ENCODE measurements at regions not wholly inside any gene's neighbourhood (a gene's known extent, or its start where the extent isn't known, plus 50 kb on each side); places are given as distances from the start of the nearest gene placed in this dataset.
A peak's percentile ranks its signal among the peaks of the same experiment; 100 is the strongest.
"Not testable (repeated sequence)": the region's sequence is repeated elsewhere in the genome, so short reads cannot be mapped to it uniquely, and the experiment has no call there.

GRCh38 chr22:11062534-11062933, 4465.5 kb upstream of the OR11H1 start:
- H3K9me3 ChIP-seq: peaks cover 74% of the 10 kb centered on the region
- H3K36me3 ChIP-seq (ENCODE audit: low read depth); intact Hi-C loops (cut with DNase I, micrococcal nuclease); DNase-seq; ATAC-seq; H3K4me3 ChIP-seq; H3K4me1 ChIP-seq (ENCODE audit: low read depth): not testable (repeated sequence)

DNA sequence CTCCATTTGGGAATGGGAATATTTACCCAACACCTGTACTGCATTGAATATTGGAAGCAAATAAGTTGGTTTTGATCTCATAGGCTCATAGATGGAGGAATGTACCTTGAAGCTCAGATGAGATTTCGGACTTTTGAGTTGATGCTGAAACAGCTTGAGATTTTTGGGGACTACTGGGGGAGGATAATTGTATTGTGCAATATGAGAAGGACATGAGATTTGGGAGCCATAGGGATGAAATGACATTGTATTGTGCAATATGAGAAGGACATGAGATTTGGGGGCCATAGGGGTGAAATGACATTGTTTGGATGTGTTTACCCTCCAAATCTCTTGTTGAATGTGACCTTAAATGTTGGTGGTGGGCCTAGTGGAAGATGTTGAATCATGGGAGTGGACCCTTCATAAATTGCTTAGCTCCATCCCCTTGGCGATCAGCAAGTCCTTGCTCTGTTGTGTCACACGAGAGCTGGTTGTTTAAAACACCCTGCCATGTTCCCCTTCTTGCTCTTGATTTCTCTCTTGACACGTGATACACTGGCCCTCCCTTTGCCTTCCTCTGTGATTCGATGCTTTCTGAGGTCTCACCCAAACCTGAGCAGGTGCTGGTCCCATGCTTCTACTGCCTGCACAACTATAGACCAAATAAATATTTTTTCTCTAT, 4464.8 kb upstream of the OR11H1 start:
- DNase-seq; intact Hi-C loops (cut with DNase I, micrococcal nuclease); H3K4me3 ChIP-seq; ATAC-seq; H3K36me3 ChIP-seq (ENCODE audit: low read depth); H3K4me1 ChIP-seq (ENCODE audit: low read depth): not testable (repeated sequence)
- H3K9me3 ChIP-seq: peaks cover 74% of the 10 kb centered on the region

- intact Hi-C loops (cut with DNase I, micrococcal nuclease); ATAC-seq; DNase-seq; H3K4me1 ChIP-seq (ENCODE audit: low read depth); H3K4me3 ChIP-seq; H3K36me3 ChIP-seq (ENCODE audit: low read depth): not testable (repeated sequence)
- H3K9me3 ChIP-seq: peaks cover 68% of the 10 kb centered on the region
These were observed 4462.8 kb upstream of the OR11H1 start for GRCh38 chr22:11065210-11065609.

GRCh38 chr22:11065876-11066457, 4462.0 kb upstream of the OR11H1 start:
- DNase-seq; H3K4me3 ChIP-seq; H3K36me3 ChIP-seq (ENCODE audit: low read depth); intact Hi-C loops (cut with DNase I, micrococcal nuclease); H3K4me1 ChIP-seq (ENCODE audit: low read depth); ATAC-seq: not testable (repeated sequence)
- H3K9me3 ChIP-seq: peaks cover 62% of the 10 kb centered on the region

GRCh38 chr22:11066458-11067285, 4461.3 kb upstream of the OR11H1 start:
- peak; percentile 42 for ATAC-seq
- intact Hi-C loops (cut with DNase I, micrococcal nuclease): no loop called here
- peak in 1 of 3 donors; percentile 67 for DNase-seq
- H3K9me3 ChIP-seq: peaks cover 59% of the 10 kb centered on the region
- H3K4me1 ChIP-seq (ENCODE audit: low read depth): no peaks in the 10 kb centered on the region
- H3K4me3 ChIP-seq: no peak overlapping the region
- no peak for TF ChIP-seq CTCF (IDR thresholded peaks at IDR 0.05)
- H3K36me3 ChIP-seq (ENCODE audit: low read depth): no peaks in the 10 kb centered on the region

DNA sequence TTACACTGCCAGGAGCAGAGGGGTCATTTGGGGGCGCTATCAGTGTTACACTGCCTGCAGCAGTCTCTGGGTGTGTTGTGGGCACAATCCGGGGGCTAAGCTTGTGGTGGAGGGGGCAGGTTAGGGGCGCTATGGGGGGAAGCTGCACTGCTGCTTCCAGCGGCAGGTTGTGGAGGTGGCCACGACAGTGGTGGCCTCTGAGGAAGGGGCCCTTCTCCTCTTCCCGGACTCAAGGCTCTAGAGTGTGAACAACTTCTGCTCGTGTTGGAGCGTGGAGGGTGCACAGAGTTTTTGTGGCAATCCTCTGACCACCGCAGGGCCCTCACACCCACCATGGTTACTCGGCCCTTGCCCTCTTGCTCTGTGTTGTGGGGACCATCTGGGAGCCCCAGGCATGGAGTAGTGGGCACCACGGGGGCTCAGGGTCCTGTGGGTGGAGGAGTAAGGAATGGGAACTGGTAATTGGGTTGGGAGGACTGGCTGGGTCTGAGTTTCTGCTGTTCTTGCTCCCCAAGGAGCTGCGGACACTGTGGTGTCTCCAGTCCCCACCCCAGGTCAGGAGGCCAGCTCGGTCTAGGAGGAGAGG, 4460.6 kb upstream of the OR11H1 start:
- H3K4me1 ChIP-seq (ENCODE audit: low read depth); H3K36me3 ChIP-seq (ENCODE audit: low read depth); H3K4me3 ChIP-seq; ATAC-seq; intact Hi-C loops (cut with DNase I, micrococcal nuclease): not testable (repeated sequence)
- DNase-seq: peak in 1 of 3 donors; percentile 66
- peaks cover 54% of the 10 kb centered on the region for H3K9me3 ChIP-seq

- DNase-seq; H3K4me1 ChIP-seq (ENCODE audit: low read depth); ATAC-seq; intact Hi-C loops (cut with DNase I, micrococcal nuclease); H3K36me3 ChIP-seq (ENCODE audit: low read depth); H3K4me3 ChIP-seq: not testable (repeated sequence)
- H3K9me3 ChIP-seq: peaks cover 51% of the 10 kb centered on the region
These were observed 4460.1 kb upstream of the OR11H1 start for GRCh38 chr22:11067937-11068336.

GRCh38 chr22:11068406-11068805, 4459.6 kb upstream of the OR11H1 start:
- H3K4me1 ChIP-seq (ENCODE audit: low read depth); H3K36me3 ChIP-seq (ENCODE audit: low read depth); intact Hi-C loops (cut with DNase I, micrococcal nuclease); DNase-seq; ATAC-seq; H3K4me3 ChIP-seq: not testable (repeated sequence)
- peaks cover 46% of the 10 kb centered on the region for H3K9me3 ChIP-seq

Data from mucosa of descending colon (tissue), 3 donors.